ENCODE measurements at regions not wholly inside any gene's neighbourhood (a gene's known extent, or its start where the extent isn't known, plus 50 kb on each side); places are given as distances from the start of the nearest gene placed in this dataset.
"Not testable (repeated sequence)": the region's sequence is repeated elsewhere in the genome, so short reads cannot be mapped to it uniquely, and the experiment has no call there.

DNA sequence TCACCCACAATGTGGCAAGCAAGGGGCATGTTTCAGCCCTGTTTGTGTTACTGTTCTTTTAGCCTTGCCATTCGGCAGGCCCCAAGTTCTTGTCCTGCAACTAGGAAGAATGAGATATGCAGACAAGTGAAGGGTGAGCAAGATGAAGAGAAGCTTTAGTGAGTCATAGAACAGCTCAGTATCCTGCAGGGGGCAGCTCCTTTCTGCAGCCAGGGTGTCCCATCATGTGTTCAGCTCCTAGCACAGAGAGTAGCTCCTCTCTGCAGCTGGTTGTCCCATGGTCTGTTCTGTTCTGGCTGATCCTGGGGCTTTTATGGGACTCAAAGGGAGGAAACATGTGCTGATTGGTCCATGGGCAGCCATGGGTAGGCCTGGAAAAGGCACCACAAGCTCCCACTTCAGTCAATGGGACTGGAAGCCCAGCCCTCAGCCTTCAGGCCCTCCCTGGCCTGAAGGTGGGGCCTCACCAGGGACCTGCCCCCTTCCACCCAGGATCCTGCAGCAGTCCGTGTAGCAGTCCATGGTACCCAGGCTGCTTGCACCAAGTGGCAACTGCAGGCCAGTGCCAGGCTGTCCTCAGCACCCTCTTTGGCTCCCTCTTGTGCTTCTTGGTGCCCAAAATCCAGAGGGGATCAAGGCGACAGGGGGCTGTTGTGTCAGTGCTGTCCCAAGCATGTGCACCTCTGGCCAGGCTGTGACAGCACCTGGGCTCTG, 326.4 kb downstream of the NR4A2 start:
- ATAC-seq (replicated peaks in 1 of 2) = peak in 1 of 2 donors; percentile 36
- no peak for DNase-seq
- H3K27ac Mint-ChIP-seq = no peak overlapping the region
- H3K36me3 Mint-ChIP-seq (ENCODE audit: insufficient read depth in 2 of 2) = no peaks in the 10 kb centered on the region
- no peaks in the 10 kb centered on the region for H3K4me1 Mint-ChIP-seq (ENCODE audit: low read depth)
- H3K9me3 Mint-ChIP-seq = peaks cover 0 to 3% of the 10 kb centered on the region in 2 donors
- H3K27me3 Mint-ChIP-seq (ENCODE audit: low read depth) = no peaks in the 10 kb centered on the region
- no peak overlapping the region for H3K4me3 Mint-ChIP-seq

DNA sequence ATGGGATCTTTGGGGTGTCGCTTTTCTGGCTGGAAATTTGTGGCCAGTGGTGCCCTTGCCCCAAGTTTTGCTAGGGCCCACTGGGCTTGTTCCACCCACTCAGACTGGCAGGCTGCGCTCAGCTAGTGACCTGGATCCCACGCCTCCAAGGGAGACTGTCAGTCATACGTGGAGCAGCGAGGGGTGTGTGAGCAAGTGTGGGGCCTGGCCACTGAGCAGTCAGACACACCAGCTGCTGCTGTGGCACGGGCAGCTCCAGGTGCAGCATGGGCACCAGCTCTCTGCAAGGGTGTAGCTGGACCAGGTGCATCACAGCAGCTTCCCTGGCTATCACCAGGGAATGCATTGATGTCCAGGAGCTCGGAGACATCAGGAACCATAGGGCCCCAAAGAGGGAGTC, 327.0 kb downstream of the NR4A2 start:
- no peak for ATAC-seq (replicated peaks in 1 of 2)
- H3K36me3 Mint-ChIP-seq (ENCODE audit: insufficient read depth in 2 of 2) = no peaks in the 10 kb centered on the region
- no peaks in the 10 kb centered on the region for H3K27me3 Mint-ChIP-seq (ENCODE audit: low read depth)
- H3K27ac Mint-ChIP-seq = no peak overlapping the region
- no peak overlapping the region for H3K4me3 Mint-ChIP-seq
- DNase-seq = no peak
- peaks cover 0 to 3% of the 10 kb centered on the region in 2 donors for H3K9me3 Mint-ChIP-seq
- no peaks in the 10 kb centered on the region for H3K4me1 Mint-ChIP-seq (ENCODE audit: low read depth)

DNA sequence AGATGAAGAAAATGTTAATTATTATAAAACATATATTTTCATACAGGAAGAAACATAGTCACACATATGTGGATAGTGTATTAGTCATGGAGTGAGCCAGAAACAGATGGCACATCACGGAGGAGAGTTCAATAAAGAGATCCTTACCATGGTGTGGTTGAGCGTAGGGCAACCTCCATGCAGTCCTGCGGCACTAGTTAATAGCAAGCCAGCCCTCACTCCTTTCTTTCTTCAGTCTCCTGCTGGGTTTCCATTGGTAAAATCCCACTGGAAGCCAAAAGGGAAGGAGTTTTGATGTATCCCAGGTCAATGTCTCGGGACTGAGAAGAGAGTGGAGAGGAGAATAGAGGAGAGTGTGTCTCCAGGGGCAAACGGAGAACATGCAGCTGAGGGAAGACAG, 328.1 kb downstream of the NR4A2 start:
- H3K9me3 Mint-ChIP-seq = no peaks in the 10 kb centered on the region
- no peaks in the 10 kb centered on the region for H3K4me1 Mint-ChIP-seq (ENCODE audit: low read depth)
- ATAC-seq (replicated peaks in 1 of 2) (no peak), DNase-seq (no peak)
- no peak overlapping the region for H3K4me3 Mint-ChIP-seq
- no peaks in the 10 kb centered on the region for H3K27me3 Mint-ChIP-seq (ENCODE audit: low read depth)
- no peak overlapping the region for H3K27ac Mint-ChIP-seq
- no peaks in the 10 kb centered on the region for H3K36me3 Mint-ChIP-seq (ENCODE audit: insufficient read depth in 2 of 2)

DNA sequence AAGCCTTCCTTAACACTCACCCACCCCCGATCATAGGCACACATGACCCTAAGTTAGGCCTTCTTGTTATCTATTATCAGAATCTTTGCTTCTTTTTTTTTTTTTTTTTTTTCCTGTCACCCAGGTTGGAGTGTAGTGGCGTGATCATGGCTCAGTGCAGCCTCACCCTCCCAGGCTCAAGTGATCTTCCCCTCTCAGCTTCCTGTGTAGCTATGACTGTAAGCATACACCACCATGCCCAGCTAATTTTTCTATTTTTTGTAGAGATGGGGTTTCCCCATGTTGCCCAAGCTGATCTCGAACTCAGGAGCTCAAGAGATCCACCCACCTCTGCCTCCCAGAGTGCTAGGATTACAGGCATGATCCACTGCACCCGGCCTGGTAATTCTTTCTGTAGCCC, 328.7 kb downstream of the NR4A2 start:
- H3K4me3 Mint-ChIP-seq = no peak overlapping the region
- no peaks in the 10 kb centered on the region for H3K9me3 Mint-ChIP-seq
- ATAC-seq (replicated peaks in 1 of 2) (no peak), DNase-seq (no peak)
- H3K4me1 Mint-ChIP-seq (ENCODE audit: low read depth) = no peaks in the 10 kb centered on the region
- no peaks in the 10 kb centered on the region for H3K27me3 Mint-ChIP-seq (ENCODE audit: low read depth)
- no peaks in the 10 kb centered on the region for H3K36me3 Mint-ChIP-seq (ENCODE audit: insufficient read depth in 2 of 2)
- H3K27ac Mint-ChIP-seq = no peak overlapping the region

DNA sequence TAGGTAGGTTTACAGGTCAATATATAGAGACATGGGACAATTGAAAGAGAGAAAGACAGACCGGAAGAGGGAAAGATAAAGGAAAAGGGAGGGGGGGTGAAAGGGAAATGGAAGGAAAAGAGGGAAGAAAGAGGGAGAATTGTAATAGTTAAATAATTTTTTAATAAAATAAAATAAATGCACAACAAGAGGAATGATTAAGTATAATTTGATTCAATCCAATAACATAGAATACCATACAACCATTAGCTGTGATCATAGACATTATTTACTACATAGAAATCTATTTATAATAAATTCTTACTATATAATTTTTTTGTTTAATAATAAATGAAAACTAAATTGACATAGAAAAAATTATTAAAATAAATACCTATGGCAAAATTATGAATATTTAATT, 330.7 kb downstream of the NR4A2 start:
- Mint-ChIP-seq H3K27ac (no peak overlapping the region), H3K36me3 (ENCODE audit: insufficient read depth in 2 of 2) (no peaks in the 10 kb centered on the region), H3K27me3 (ENCODE audit: low read depth) (no peaks in the 10 kb centered on the region), H3K4me1 (ENCODE audit: low read depth) (no peaks in the 10 kb centered on the region), H3K4me3 (no peak overlapping the region), H3K9me3 (no peaks in the 10 kb centered on the region)
- no peak for ATAC-seq (replicated peaks in 1 of 2)
- no peak for DNase-seq

DNA sequence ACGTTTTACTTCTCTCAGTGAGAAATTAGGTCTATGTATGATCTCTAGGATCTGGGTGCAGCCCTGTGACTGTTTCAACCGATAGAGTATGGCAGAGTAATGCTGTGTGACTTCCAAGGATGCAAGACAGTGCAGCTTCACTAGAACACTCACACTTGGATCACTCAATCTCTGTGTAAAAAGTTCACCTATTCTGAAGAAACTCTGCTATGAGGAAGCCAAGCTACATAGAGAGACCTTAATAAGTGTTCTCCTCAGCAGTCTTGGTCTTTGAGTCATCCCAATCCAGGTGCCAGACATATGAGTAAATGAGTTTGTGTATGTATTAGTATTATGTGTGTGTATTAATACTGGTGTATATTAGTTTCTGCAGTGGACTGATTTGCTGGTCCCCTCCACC, 335.0 kb downstream of the NR4A2 start:
- H3K4me1 Mint-ChIP-seq (ENCODE audit: low read depth) = no peaks in the 10 kb centered on the region
- no peaks in the 10 kb centered on the region for H3K36me3 Mint-ChIP-seq (ENCODE audit: insufficient read depth in 2 of 2)
- no peak overlapping the region for H3K27ac Mint-ChIP-seq
- H3K4me3 Mint-ChIP-seq = no peak overlapping the region
- H3K27me3 Mint-ChIP-seq (ENCODE audit: low read depth) = no peaks in the 10 kb centered on the region
- no peak for ATAC-seq (replicated peaks in 1 of 2)
- DNase-seq = no peak
- H3K9me3 Mint-ChIP-seq = peaks cover 0 to 1% of the 10 kb centered on the region in 2 donors

DNA sequence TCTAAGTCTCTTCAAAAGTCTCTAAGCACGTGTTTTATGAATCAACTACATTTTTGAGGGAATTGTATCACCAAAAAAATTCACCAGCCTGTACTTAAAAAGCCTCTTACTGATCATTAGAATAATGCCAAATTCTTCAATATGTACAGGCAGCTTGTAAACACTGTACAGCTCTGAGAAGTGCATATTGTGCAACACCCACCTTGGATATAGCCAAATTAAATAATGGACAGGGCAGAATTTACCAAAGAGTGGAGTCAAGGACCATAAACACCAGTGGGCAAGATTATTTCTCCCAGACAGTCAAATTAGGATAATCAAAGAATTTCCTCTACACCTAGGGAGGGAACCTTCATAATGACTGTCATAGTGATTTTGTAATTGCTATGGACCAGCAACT, 338.2 kb downstream of the NR4A2 start:
- DNase-seq (no peak), ATAC-seq (replicated peaks in 1 of 2) (no peak)
- H3K9me3 Mint-ChIP-seq = peaks cover 0 to 1% of the 10 kb centered on the region in 2 donors
- H3K36me3 Mint-ChIP-seq (ENCODE audit: insufficient read depth in 2 of 2) = no peaks in the 10 kb centered on the region
- no peaks in the 10 kb centered on the region for H3K27me3 Mint-ChIP-seq (ENCODE audit: low read depth)
- no peak overlapping the region for H3K27ac Mint-ChIP-seq
- no peaks in the 10 kb centered on the region for H3K4me1 Mint-ChIP-seq (ENCODE audit: low read depth)
- no peak overlapping the region for H3K4me3 Mint-ChIP-seq

DNA sequence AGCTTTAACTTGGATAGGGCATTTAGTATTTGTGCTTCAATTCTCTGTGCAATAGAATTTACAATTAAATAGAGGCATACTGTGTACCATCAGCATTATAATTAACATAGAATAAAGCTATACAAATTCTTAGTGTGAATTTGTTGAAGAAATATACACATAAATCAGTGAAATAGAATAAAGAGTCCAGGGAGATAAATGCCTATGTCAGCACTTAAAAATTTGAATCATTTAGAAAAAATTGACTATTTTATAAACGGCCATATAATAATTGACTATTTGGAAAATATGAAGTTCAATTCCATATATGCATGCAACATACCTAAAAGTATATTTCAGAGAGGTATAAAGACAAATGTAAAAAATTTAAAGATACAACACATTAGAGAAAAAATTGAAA, 348.7 kb downstream of the NR4A2 start:
- Mint-ChIP-seq H3K27me3 (ENCODE audit: low read depth) (no peaks in the 10 kb centered on the region), H3K4me3 (no peak overlapping the region), H3K27ac (no peak overlapping the region), H3K36me3 (ENCODE audit: insufficient read depth in 2 of 2) (no peaks in the 10 kb centered on the region), H3K9me3 (no peaks in the 10 kb centered on the region), H3K4me1 (ENCODE audit: low read depth) (no peaks in the 10 kb centered on the region)
- ATAC-seq (replicated peaks in 1 of 2) (no peak), DNase-seq (no peak)

DNA sequence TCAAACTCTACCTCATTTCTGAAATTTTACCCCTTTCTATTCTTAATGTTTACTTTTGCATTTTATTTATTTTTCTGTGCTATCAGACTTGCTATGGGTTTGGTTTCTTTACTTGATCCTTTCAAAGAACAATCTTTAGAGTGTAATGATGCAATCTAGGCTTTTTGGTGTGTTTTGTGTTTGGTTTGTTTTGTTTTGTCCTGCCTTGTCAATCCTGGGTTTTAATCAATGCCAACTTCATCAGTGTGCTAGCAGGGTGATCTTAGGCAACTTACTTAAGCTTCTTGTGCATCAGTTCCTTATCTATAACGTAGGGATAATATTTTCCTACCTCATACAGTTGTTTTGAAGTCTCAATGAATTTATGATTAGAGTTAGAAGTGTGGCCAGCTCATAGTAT, 350.4 kb downstream of the NR4A2 start:
- H3K9me3 Mint-ChIP-seq = no peaks in the 10 kb centered on the region
- no peaks in the 10 kb centered on the region for H3K36me3 Mint-ChIP-seq (ENCODE audit: insufficient read depth in 2 of 2)
- ATAC-seq (replicated peaks in 1 of 2) (no peak), DNase-seq (no peak)
- no peak overlapping the region for H3K27ac Mint-ChIP-seq
- H3K27me3 Mint-ChIP-seq (ENCODE audit: low read depth) = no peaks in the 10 kb centered on the region
- H3K4me3 Mint-ChIP-seq = no peak overlapping the region
- H3K4me1 Mint-ChIP-seq (ENCODE audit: low read depth) = no peaks in the 10 kb centered on the region

DNA sequence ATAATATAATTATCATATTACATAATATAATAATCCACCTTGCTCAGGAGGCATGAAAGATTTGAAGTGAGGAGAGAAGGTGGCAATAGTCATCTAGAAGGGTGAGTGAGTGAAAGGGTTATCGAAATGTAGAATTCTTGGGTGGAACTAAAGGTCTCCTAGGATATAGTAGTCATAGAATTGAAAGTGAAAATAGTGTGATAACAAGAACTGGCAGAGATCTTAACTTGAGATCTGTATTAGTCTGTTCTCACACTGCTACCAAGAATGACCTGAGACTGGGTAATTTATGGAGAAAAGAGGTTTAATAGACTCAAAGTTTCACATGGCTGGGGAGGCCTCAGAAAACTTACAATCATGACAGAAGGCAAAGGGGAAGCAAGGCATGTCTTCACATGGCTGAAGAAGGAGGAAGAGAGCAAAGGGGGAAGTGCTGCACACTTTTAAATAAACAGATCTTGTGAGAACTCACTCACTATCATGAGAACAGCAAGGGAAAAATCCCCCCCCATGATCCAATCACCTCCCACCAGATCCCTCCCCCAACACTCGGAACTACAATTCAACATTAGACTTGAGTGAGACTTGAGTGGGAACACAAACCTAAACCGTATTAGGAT, 351.5 kb downstream of the NR4A2 start:
- DNase-seq (no peak), ATAC-seq (replicated peaks in 1 of 2) (peak in 1 of 2 donors; percentile 48)
- Mint-ChIP-seq H3K9me3 (no peaks in the 10 kb centered on the region), H3K27ac (no peak overlapping the region), H3K27me3 (ENCODE audit: low read depth) (no peaks in the 10 kb centered on the region), H3K4me3 (no peak overlapping the region), H3K4me1 (ENCODE audit: low read depth) (no peaks in the 10 kb centered on the region), H3K36me3 (ENCODE audit: insufficient read depth in 2 of 2) (no peaks in the 10 kb centered on the region)

DNA sequence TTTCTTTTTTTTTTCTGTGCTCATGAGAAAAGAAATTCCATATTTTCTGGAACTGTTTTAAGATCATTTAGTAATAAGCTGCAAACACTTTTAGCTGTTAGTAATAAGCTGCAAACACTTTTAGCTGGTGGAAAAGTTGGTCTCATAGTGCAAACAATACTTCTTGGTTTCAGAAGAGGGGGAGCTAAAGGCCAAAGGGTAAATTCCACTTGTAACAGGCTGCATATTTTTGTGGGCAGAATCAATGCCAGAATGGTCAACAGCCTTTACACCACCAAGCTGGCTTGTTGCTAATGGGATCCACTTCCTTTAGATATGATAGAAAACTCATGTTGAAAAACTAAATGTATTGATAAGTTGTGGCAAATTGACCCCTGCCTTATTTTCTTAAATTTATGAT, 356.8 kb downstream of the NR4A2 start:
- Mint-ChIP-seq H3K9me3 (no peaks in the 10 kb centered on the region), H3K36me3 (ENCODE audit: insufficient read depth in 2 of 2) (no peaks in the 10 kb centered on the region), H3K4me1 (ENCODE audit: low read depth) (no peaks in the 10 kb centered on the region), H3K27me3 (ENCODE audit: low read depth) (no peaks in the 10 kb centered on the region), H3K27ac (no peak overlapping the region), H3K4me3 (no peak overlapping the region)
- ATAC-seq (replicated peaks in 1 of 2) = no peak
- DNase-seq = no peak

DNA sequence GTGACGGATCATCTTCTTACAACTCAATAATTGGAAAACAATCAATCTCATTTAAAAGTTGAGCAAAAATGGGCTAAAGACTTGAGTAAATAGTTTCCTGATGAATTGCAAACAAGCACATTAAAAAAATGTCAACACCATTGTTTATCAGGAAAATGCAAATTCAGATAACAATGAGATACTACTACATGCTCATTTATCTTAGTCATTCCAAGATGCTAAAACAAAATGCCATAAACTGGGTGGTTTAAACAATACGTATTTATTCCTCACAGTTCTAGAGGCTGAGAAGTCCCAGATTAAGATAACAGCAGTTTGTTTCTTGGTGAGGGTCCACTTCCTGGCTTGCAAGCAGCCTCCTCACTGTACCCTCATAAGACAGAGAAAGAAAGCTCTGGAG, 359.6 kb downstream of the NR4A2 start:
- H3K27ac Mint-ChIP-seq = no peak overlapping the region
- H3K4me1 Mint-ChIP-seq (ENCODE audit: low read depth) = no peaks in the 10 kb centered on the region
- no peak for DNase-seq
- H3K27me3 Mint-ChIP-seq (ENCODE audit: low read depth) = no peaks in the 10 kb centered on the region
- no peak overlapping the region for H3K4me3 Mint-ChIP-seq
- no peaks in the 10 kb centered on the region for H3K9me3 Mint-ChIP-seq
- no peak for ATAC-seq (replicated peaks in 1 of 2)
- H3K36me3 Mint-ChIP-seq (ENCODE audit: insufficient read depth in 2 of 2) = no peaks in the 10 kb centered on the region

DNA sequence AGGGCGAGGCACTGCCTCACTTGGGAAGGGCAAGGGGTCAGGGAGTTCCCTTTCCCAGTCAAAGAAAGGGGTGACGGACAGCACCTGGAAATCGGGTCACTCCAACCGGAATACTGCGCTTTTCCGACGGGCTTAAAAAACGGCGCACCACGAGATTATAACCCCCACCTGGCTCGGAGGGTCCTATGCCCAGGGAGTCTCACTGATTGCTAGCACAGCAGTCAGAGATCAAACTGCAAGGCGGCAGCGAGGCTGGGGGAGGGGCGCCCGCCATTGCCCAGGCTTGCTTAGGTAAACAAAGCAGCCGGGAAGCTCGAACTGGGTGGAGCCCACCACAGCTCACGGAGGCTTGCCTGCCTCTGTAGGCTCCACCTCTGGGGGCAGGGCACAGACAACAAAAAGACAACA, 366.5 kb downstream of the NR4A2 start:
- H3K9me3 Mint-ChIP-seq = not testable (repeated sequence)

DNA sequence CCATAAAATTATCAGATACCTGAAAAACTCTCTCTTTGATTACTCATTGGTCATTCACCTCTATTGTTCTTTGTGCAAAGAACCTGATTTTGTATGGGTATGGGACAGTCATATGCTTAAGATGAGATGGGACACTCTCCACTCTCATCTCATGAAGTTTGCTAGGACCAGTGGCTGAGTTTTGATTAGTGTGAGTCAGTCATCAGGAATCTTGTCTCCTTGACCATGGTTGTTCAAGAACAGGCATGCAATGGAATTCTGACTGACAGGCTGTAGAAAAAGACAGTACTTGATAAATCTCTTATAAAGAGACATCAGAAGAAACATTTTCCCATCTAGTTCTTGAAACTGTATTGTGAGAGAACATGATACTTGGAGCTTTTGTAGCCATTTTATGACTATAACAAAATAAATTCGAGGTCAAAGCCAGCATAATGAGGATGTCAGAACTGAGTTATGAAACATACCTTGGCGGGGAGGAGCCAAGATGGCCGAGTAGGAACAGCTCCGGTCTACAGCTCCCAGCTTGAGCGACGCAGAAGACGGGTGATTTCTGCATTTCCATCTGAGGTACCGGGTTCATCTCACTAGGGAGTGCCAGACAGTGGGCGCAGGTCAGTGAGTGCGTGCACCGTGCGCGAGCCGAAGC, 367.0 kb downstream of the NR4A2 start:
- Mint-ChIP-seq H3K4me1 (ENCODE audit: low read depth) (no peaks in the 10 kb centered on the region), H3K4me3 (no peak overlapping the region), H3K36me3 (ENCODE audit: insufficient read depth in 2 of 2) (no peaks in the 10 kb centered on the region), H3K27ac (no peak overlapping the region), H3K27me3 (ENCODE audit: low read depth) (no peaks in the 10 kb centered on the region), H3K9me3 (no peaks in the 10 kb centered on the region)
- DNase-seq (no peak), ATAC-seq (replicated peaks in 1 of 2) (no peak)

More for the DNA sequence above, 366.5 kb downstream of the NR4A2 start:
- H3K4me3 Mint-ChIP-seq; ATAC-seq (replicated peaks in 1 of 2); H3K36me3 Mint-ChIP-seq (ENCODE audit: insufficient read depth in 2 of 2); DNase-seq; H3K27me3 Mint-ChIP-seq (ENCODE audit: low read depth); H3K27ac Mint-ChIP-seq; H3K4me1 Mint-ChIP-seq (ENCODE audit: low read depth): not testable (repeated sequence)

All from activated T-cell treated with anti-CD3 and anti-CD28 coated beads, Interleukin-2, amount 50 U/mL, for 72 hours (primary cell).